ENCODE measurements at regions not wholly inside any gene's neighbourhood (a gene's known extent, or its start where the extent isn't known, plus 50 kb on each side); places are given as distances from the start of the nearest gene placed in this dataset.

DNA sequence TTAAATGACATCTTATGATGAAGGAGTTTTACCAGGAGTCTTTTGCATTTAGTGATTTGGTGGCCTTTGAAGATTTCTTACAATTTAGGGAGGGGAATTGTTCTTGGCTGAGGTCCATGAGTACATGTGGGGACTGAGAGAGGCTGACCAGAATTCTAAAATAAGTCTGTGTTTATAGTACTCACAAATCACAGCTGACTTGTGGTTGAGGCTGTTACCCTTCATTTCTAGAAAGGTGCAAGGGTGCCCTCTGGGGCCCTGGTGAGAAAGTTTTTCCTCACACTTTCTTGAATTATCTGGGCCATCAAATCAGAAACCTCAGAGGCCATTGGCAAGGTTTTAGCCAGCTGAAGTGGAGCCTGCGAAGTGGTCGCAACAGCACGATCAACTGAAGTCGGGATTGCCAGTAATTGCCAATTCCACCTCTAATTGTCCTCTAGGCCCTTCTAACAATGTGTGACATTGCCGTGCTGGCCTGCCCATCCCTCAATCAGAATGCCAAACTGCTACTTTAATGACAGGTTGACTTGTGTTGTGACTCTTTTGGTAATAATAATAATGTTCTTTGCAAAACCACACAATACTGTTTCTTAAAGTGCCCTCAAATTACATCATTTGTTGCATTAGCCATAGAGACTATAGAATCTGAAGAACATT, 221.6 kb downstream of the OGFRL1 start (continued):
- TF ChIP-seq ZNF175 (tag by site-specific recombination; IDR thresholded peaks at IDR 0.05) (no peak), ZNF155 (tag by site-specific recombination; IDR thresholded peaks at IDR 0.05) (no peak), ZNF19 (tag by site-specific recombination; IDR thresholded peaks at IDR 0.05; ENCODE audit: low read depth) (no peak), GLIS2 (tag by site-specific recombination; IDR thresholded peaks at IDR 0.05) (no peak), ZNF146 (tag by site-specific recombination; IDR thresholded peaks at IDR 0.05) (no peak), KLF9 (tag by site-specific recombination; IDR thresholded peaks at IDR 0.05; ENCODE audit: low read depth) (no peak)
- TF ChIP-seq, protein P1, sequence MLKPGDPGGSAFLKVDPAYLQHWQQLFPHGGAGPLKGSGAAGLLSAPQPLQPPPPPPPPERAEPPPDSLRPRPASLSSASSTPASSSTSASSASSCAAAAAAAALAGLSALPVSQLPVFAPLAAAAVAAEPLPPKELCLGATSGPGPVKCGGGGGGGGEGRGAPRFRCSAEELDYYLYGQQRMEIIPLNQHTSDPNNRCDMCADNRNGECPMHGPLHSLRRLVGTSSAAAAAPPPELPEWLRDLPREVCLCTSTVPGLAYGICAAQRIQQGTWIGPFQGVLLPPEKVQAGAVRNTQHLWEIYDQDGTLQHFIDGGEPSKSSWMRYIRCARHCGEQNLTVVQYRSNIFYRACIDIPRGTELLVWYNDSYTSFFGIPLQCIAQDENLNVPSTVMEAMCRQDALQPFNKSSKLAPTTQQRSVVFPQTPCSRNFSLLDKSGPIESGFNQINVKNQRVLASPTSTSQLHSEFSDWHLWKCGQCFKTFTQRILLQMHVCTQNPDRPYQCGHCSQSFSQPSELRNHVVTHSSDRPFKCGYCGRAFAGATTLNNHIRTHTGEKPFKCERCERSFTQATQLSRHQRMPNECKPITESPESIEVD (tag by site-specific recombination; IDR thresholded peaks at IDR 0.05): peak; percentile 65
- TF ChIP-seq, protein P2, sequence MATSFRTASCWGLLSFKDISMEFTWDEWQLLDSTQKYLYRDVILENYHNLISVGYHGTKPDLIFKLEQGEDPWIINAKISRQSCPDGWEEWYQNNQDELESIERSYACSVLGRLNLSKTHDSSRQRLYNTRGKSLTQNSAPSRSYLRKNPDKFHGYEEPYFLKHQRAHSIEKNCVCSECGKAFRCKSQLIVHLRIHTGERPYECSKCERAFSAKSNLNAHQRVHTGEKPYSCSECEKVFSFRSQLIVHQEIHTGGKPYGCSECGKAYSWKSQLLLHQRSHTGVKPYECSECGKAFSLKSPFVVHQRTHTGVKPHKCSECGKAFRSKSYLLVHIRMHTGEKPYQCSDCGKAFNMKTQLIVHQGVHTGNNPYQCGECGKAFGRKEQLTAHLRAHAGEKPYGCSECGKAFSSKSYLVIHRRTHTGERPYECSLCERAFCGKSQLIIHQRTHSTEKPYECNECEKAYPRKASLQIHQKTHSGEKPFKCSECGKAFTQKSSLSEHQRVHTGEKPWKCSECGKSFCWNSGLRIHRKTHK (tag by site-specific recombination; IDR thresholded peaks at IDR 0.05): no peak
- TF ChIP-seq, protein P3, sequence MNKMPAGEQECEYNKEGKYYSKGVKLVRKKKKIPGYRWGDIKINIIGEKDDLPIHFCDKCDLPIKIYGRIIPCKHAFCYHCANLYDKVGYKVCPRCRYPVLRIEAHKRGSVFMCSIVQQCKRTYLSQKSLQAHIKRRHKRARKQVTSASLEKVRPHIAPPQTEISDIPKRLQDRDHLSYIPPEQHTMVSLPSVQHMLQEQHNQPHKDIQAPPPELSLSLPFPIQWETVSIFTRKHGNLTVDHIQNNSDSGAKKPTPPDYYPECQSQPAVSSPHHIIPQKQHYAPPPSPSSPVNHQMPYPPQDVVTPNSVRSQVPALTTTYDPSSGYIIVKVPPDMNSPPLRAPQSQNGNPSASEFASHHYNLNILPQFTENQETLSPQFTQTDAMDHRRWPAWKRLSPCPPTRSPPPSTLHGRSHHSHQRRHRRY (tag by site-specific recombination; IDR thresholded peaks at IDR 0.05): no peak

DNA sequence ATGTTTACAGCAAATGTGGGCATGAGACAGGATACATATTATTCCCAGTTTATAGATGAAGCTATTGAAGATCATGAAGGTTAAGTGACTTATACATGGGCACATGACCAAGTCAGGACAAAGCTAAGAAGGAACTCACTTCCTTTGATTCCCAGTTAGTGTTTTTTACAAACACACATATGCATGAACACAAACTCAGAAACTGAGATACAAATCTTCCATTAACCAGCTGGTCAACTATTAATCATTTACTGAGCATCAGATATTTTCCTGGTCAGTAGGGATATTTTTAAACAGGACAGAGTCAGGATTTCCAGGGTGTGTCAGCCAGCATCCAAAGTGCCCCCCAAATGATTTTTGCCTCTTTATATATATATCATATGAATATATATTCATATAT, 222.2 kb downstream of the OGFRL1 start:
- ChIA-PET POLR2A (no interaction called here), CTCF (interaction anchor here (0.7 to 7.0 kb wide), 11 partner anchors 8 to 305 kb away, joined by 3 to 94 read pairs (median 3); no protein-coding TSS in a partner anchor)
- TF ChIP-seq ZBTB8A (tag by site-specific recombination; IDR thresholded peaks at IDR 0.05) (no peak), GLIS1 (tag by site-specific recombination; IDR thresholded peaks at IDR 0.05) (no peak), ZNF677 (tag by site-specific recombination; IDR thresholded peaks at IDR 0.05) (no peak), ZNF274 (IDR thresholded peaks at IDR 0.05; ENCODE audit: low read length) (no peak), ZNF274 (tag by site-specific recombination; IDR thresholded peaks at IDR 0.05; ENCODE audit: borderline replicate concordance) (no peak), ZNF404 (tag by site-specific recombination; IDR thresholded peaks at IDR 0.05) (no peak), ZNF629 (tag by site-specific recombination; IDR thresholded peaks at IDR 0.05) (no peak), ZNF433 (tag by site-specific recombination; IDR thresholded peaks at IDR 0.05; ENCODE audit: low read depth) (no peak), SETDB1 (IDR thresholded peaks at IDR 0.05; ENCODE audit: insufficient read length, low read length) (no peak), ZFP3 (tag by site-specific recombination; IDR thresholded peaks at IDR 0.05; ENCODE audit: low read depth) (no peak), KLF16 (tag by site-specific recombination; IDR thresholded peaks at IDR 0.05) (no peak)
- TF ChIP-seq, protein P4, sequence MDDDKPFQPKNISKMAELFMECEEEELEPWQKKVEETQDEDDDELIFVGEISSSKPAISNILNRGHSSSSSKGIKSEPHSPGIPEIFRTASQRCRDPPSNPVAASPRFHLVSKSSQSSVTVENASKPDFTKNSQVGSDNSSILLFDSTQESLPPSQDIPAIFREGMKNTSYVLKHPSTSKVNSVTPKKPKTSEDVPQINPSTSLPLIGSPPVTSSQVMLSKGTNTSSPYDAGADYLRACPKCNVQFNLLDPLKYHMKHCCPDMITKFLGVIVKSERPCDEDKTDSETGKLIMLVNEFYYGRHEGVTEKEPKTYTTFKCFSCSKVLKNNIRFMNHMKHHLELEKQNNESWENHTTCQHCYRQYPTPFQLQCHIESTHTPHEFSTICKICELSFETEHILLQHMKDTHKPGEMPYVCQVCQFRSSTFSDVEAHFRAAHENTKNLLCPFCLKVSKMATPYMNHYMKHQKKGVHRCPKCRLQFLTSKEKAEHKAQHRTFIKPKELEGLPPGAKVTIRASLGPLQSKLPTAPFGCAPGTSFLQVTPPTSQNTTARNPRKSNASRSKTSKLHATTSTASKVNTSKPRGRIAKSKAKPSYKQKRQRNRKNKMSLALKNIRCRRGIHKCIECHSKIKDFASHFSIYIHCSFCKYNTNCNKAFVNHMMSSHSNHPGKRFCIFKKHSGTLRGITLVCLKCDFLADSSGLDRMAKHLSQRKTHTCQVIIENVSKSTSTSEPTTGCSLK (tag by site-specific recombination; IDR thresholded peaks at IDR 0.05): no peak
- TF ChIP-seq, protein P5, sequence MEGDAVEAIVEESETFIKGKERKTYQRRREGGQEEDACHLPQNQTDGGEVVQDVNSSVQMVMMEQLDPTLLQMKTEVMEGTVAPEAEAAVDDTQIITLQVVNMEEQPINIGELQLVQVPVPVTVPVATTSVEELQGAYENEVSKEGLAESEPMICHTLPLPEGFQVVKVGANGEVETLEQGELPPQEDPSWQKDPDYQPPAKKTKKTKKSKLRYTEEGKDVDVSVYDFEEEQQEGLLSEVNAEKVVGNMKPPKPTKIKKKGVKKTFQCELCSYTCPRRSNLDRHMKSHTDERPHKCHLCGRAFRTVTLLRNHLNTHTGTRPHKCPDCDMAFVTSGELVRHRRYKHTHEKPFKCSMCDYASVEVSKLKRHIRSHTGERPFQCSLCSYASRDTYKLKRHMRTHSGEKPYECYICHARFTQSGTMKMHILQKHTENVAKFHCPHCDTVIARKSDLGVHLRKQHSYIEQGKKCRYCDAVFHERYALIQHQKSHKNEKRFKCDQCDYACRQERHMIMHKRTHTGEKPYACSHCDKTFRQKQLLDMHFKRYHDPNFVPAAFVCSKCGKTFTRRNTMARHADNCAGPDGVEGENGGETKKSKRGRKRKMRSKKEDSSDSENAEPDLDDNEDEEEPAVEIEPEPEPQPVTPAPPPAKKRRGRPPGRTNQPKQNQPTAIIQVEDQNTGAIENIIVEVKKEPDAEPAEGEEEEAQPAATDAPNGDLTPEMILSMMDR (tag by site-specific recombination; IDR thresholded peaks at IDR 0.05): no peak
- Histone ChIP-seq H3K9me3 (ENCODE audit: control insufficient read depth, insufficient read depth, low read depth, low read length) (no peaks in the 10 kb centered on the region), H3K4me3 (ENCODE audit: low read depth, low read length) (no peak overlapping the region), H3K36me3 (ENCODE audit: control insufficient read depth in 2 of 2, insufficient read depth in 1 of 2, low read length in 2 of 2) (no peaks in the 10 kb centered on the region), H3K27ac (ENCODE audit: extremely low read depth, low read depth, low read length) (no peak overlapping the region), H3K4me1 (ENCODE audit: control insufficient read depth, insufficient read depth, low read length) (no peaks in the 10 kb centered on the region)
